ENCODE measurements at regions not wholly inside any gene's neighbourhood (a gene's known extent, or its start where the extent isn't known, plus 50 kb on each side); places are given as distances from the start of the nearest gene placed in this dataset.

GRCh38 chr21:19609611-19610010, 1206.0 kb upstream of the TMPRSS15 start:
- TF ChIP-seq CTCF (IDR thresholded peaks at IDR 0.05) (no peak), POLR2A (IDR thresholded peaks at IDR 0.05) (no peak)

Measured in gastroesophageal sphincter (tissue), 3 donors.